K562 (cell line): ENCODE measurements at regions not wholly inside any gene's neighbourhood (a gene's known extent, or its start where the extent isn't known, plus 50 kb on each side); places are given as distances from the start of the nearest gene placed in this dataset.

Source experiments
- ATAC-seq: fragments of 200-7000 bp; cut with Tn5 transposase; 3 replicates; pipeline ENCODE4 v1.9.1; 2020; ENCODE audit warnings: moderate library complexity
- BruUV-seq: library from RNA; stranded (reverse); fragments of 400-500 nt; replicated peaks from 2 replicates; lab custom pipeline; 2021; lab: Mats Ljungman, UMichigan
- CTCF ChIA-PET: fragments of 300-600 bp; formaldehyde crosslinking; extraction: SDS; loops from one replicate; lab custom pipeline; 2021; ENCODE audit warnings: low intra/inter-chr PET ratio; lab: Yijun Ruan, JAX
- POLR2A ChIA-PET: fragments of 300-600, 350-650 bp; sonication (Branson Sonifier 250); formaldehyde crosslinking; extraction: SDS; loops from one replicate; lab custom pipeline; 2021; ENCODE audit warnings: antibody characterized with exemption, inconsistent platforms; lab: Yijun Ruan, JAX
- DNase-seq, 4 experiments: peaks; one replicate each; pipeline versions ENCODE4 v3.0.0 to v3.0.0-alpha.2; 2011 to 2018; ENCODE audit warnings: low spot score in 3 of 4, mixed read lengths in 3 of 4; ENCODE audit errors: extremely low read depth in 1 of 4
- FAIRE-seq: peaks from 2 replicates; lab custom pipeline; 2011; peaks lifted over from hg19 to GRCh38; lab: Jason Lieb, UNC
- H2AFZ ChIP-seq: 2 replicates; pipeline ENCODE4 v1.6.0; 2011; ENCODE audit warnings: low read depth, low read length, control low read depth, inconsistent platforms
- H3K27ac ChIP-seq: fragments of 200-600 bp; 3 replicates; pipeline ENCODE4 v1.8.0; 2011; ENCODE audit warnings: low read depth, mild to moderate bottlenecking, control low read depth, inconsistent platforms, low read length, moderate library complexity, mixed read lengths; ENCODE audit errors: extremely low read depth
- H3K27me3 ChIP-seq, 2 experiments: fragments of 300-600 bp in 1 of 2; 2 replicates in 1 of 2; 3 replicates in 1 of 2; pipeline versions ENCODE4 v1.6.0 to v1.8.0; 2011; ENCODE audit warnings: inconsistent platforms in 2 of 2, low read length in 2 of 2, mild to moderate bottlenecking in 1 of 2, mixed read lengths in 1 of 2, moderate library complexity in 1 of 2; ENCODE audit not compliant: control insufficient read depth in 2 of 2, insufficient read depth in 2 of 2
- H3K36me3 ChIP-seq: fragments of 300-600 bp; 3 replicates; pipeline ENCODE4 v1.8.0; 2011; ENCODE audit warnings: mild to moderate bottlenecking, low read length, inconsistent platforms; ENCODE audit not compliant: control insufficient read depth, insufficient read depth
- H3K4me1 ChIP-seq, 2 experiments: fragments of 200-600 bp in 1 of 2; replicated peaks in 1 of 2; 2 replicates in 1 of 2; 3 replicates in 1 of 2; pipeline versions ENCODE4 v1.5.1 to v1.8.0; 2011; ENCODE audit warnings: inconsistent platforms in 2 of 2, low read length in 2 of 2, mild to moderate bottlenecking in 1 of 2, mixed read lengths in 1 of 2, moderate library complexity in 1 of 2; ENCODE audit not compliant: control insufficient read depth in 2 of 2, insufficient read depth in 2 of 2
- H3K4me2 ChIP-seq: 2 replicates; pipeline ENCODE4 v1.6.1; 2011; ENCODE audit warnings: low read length, control low read depth, inconsistent platforms, mixed read lengths; ENCODE audit not compliant: insufficient read depth
- H3K4me3 ChIP-seq: fragments of 200-600 bp; sonication (generic), shearing (Covaris generic); 2 replicates; pipeline ENCODE4 v1.5.1; 2016; ENCODE audit warnings: control low read depth, inconsistent platforms
- H3K79me2 ChIP-seq: fragments of 200-600 bp; 3 replicates; pipeline ENCODE4 v1.8.0; 2011; ENCODE audit warnings: low read length, inconsistent platforms; ENCODE audit not compliant: control insufficient read depth, insufficient read depth
- H3K9ac ChIP-seq, 2 experiments: 2 replicates each; pipeline versions ENCODE4 v1.6.0 to v1.6.1; 2011; ENCODE audit warnings: low read depth in 2 of 2, low read length in 2 of 2, control low read depth in 1 of 2, inconsistent platforms in 1 of 2, mild to moderate bottlenecking in 1 of 2, mixed read lengths in 1 of 2; ENCODE audit not compliant: insufficient read depth in 1 of 2
- H3K9me1 ChIP-seq: one replicate; pipeline ENCODE4 v1.6.0; 2011; ENCODE audit warnings: inconsistent platforms, mild to moderate bottlenecking, low read length, moderate library complexity; ENCODE audit not compliant: control insufficient read depth, insufficient read depth
- H3K9me3 ChIP-seq: replicated peaks from 2 replicates; pipeline ENCODE4 v1.5.1; 2011; ENCODE audit warnings: low read depth, low read length, inconsistent platforms; ENCODE audit not compliant: control insufficient read depth, insufficient read depth
- H4K20me1 ChIP-seq: replicated peaks from 2 replicates; pipeline ENCODE4 v1.6.1; 2011; ENCODE audit warnings: low read length, inconsistent platforms, mixed read lengths; ENCODE audit not compliant: control insufficient read depth, insufficient read depth
- HBP1 ChIP-seq: fragments of 450-650 bp; formaldehyde crosslinking; IDR thresholded peaks from 2 replicates; pipeline ENCODE4 v1.4.0; 2022; ENCODE audit warnings: missing genetic modification characterization
- HOMEZ ChIP-seq: fragments of 250-450 bp; sonication (Bioruptor Pico); IDR thresholded peaks from 2 replicates; pipeline ENCODE4 v1.4.0; 2020; ENCODE audit warnings: mild to moderate bottlenecking, moderate library complexity
- RFX5 ChIP-seq: IDR thresholded peaks from 2 replicates; pipeline ENCODE4 v1.6.1; 2011; ENCODE audit warnings: low read depth, mild to moderate bottlenecking, improper control_type of control experiment, low read length
- WGBS: fragments of 100-300 bp; shearing (Covaris generic); methylation state at CpG from one replicate; pipeline ENCODE4 v1.1.6; 2016; ENCODE audit warnings: low coverage, mixed read lengths; ENCODE audit not compliant: insufficient coverage; ENCODE audit errors: missing lambda C conversion rate; 5-methylcytosine and 5-hydroxymethylcytosine counted together
- in situ Hi-C: fragments of 300-500 bp; cut with MboI; formaldehyde crosslinking; loops from 4 replicates; pipeline ENCODE4 v1.15.0; 2018; ENCODE audit warnings: inconsistent platforms, mixed read lengths
- intact Hi-C: fragments of 100-400 bp; cut with micrococcal nuclease; formaldehyde crosslinking; loops from 2 replicates; pipeline ENCODE4 v1.14.2; 2022

- no peak for TF ChIP-seq HOMEZ
- no peak for TF ChIP-seq HBP1 (CRISPR knock-in tag)
- no peak for TF ChIP-seq RFX5
- no peak overlapping the region for H2AFZ ChIP-seq
- H3K27ac ChIP-seq: no peak overlapping the region
- no peaks in the 10 kb centered on the region for H3K9me1 ChIP-seq
- no peak overlapping the region for H3K9ac ChIP-seq
- H3K4me2 ChIP-seq: no peak overlapping the region
- H3K79me2 ChIP-seq: no peaks in the 10 kb centered on the region
- no peak overlapping the region for H3K4me3 ChIP-seq
- no TSS peak for BruUV-seq
- WGBS: 27% methylated on average over 46 of the region's 54 CpGs
- no peaks in the 10 kb centered on the region for H3K36me3 ChIP-seq
- H4K20me1 ChIP-seq: no peaks in the 10 kb centered on the region
- DNase-seq (no peak), FAIRE-seq (no peak), ATAC-seq (no peak)
- intact Hi-C loops: no loop called here
- ChIA-PET CTCF (no interaction called here), POLR2A (no interaction called here)
- peaks cover 28 to 45% of the 10 kb centered on the region in 2 experiments for H3K27me3 ChIP-seq
- in situ Hi-C loops: no loop called here
- peaks cover 0 to 21% of the 10 kb centered on the region in 2 experiments; a peak in 1 of 5 replicates for H3K4me1 ChIP-seq
- no peaks in the 10 kb centered on the region for H3K9me3 ChIP-seq
Observed at GRCh38 chr5:73380710-73381589, 67.6 kb downstream of the FOXD1 start.
